ENCODE measurements at regions not wholly inside any gene's neighbourhood (a gene's known extent, or its start where the extent isn't known, plus 50 kb on each side); places are given as distances from the start of the nearest gene placed in this dataset.

- no peak for DNase-seq
These were observed 907.6 kb downstream of the TFAP2A start for GRCh38 chr6:9507136-9507895.

GRCh38 chr6:9504191-9504590 lies 910.7 kb downstream of the TFAP2A start:
- no peak for DNase-seq

GRCh38 chr6:9503111-9503761 lies 911.6 kb downstream of the TFAP2A start:
- no peak for DNase-seq

GRCh38 chr6:9499709-9500108 lies 915.2 kb downstream of the TFAP2A start:
- DNase-seq, result no peak

- no peak for DNase-seq
These were observed 918.0 kb downstream of the TFAP2A start for GRCh38 chr6:9496837-9497236.

- no peak for DNase-seq
These were observed 920.0 kb downstream of the TFAP2A start for GRCh38 chr6:9494864-9495263.

GRCh38 chr6:9492790-9493189 lies 922.1 kb downstream of the TFAP2A start:
- DNase-seq, result no peak

GRCh38 chr6:9487128-9487527 lies 927.7 kb downstream of the TFAP2A start:
- DNase-seq, result no peak

GRCh38 chr6:9485992-9486391 lies 928.9 kb downstream of the TFAP2A start:
- no peak for DNase-seq

GRCh38 chr6:9484686-9485085 lies 930.2 kb downstream of the TFAP2A start:
- no peak for DNase-seq

GRCh38 chr6:9484091-9484490 lies 930.8 kb downstream of the TFAP2A start:
- no peak for DNase-seq

GRCh38 chr6:9482030-9482738 lies 932.7 kb downstream of the TFAP2A start:
- no peak for DNase-seq

- no peak for DNase-seq
These were observed 933.4 kb downstream of the TFAP2A start for GRCh38 chr6:9481292-9482029.

- no peak for DNase-seq
These were observed 946.6 kb downstream of the TFAP2A start for GRCh38 chr6:9468277-9468676.

- no peak for DNase-seq
These were observed 947.1 kb downstream of the TFAP2A start for GRCh38 chr6:9467741-9468140.

- no peak for DNase-seq
These were observed 950.3 kb downstream of the TFAP2A start for GRCh38 chr6:9464583-9464982.

- no peak for DNase-seq
These were observed 951.6 kb downstream of the TFAP2A start for GRCh38 chr6:9463311-9463710.

- DNase-seq, result no peak
These were observed 953.7 kb downstream of the TFAP2A start for GRCh38 chr6:9461188-9461587.

GRCh38 chr6:9458424-9458823 lies 956.5 kb downstream of the TFAP2A start:
- no peak for DNase-seq

- no peak for DNase-seq
These were observed 958.8 kb downstream of the TFAP2A start for GRCh38 chr6:9455864-9456658.

- no peak for DNase-seq
These were observed 975.1 kb downstream of the TFAP2A start for GRCh38 chr6:9439621-9440330.

- DNase-seq, result no peak
These were observed 977.0 kb downstream of the TFAP2A start for GRCh38 chr6:9437836-9438235.
